ENCODE measurements at regions not wholly inside any gene's neighbourhood (a gene's known extent, or its start where the extent isn't known, plus 50 kb on each side); places are given as distances from the start of the nearest gene placed in this dataset.
"Not testable (repeated sequence)": the region's sequence is repeated elsewhere in the genome, so short reads cannot be mapped to it uniquely, and the experiment has no call there.

GRCh38 chr20:48127133-48127532 is 341.9 kb upstream of the SULF2 start:
- TF ChIP-seq CTCF, POLR2A (IDR thresholded peaks at IDR 0.05): not testable (repeated sequence)
